PC-9 (cell line): ENCODE measurements at regions not wholly inside any gene's neighbourhood (a gene's known extent, or its start where the extent isn't known, plus 50 kb on each side); places are given as distances from the start of the nearest gene placed in this dataset.

Source experiments
- BruUV-seq: library from RNA; stranded (reverse); fragments of 400-500 nt; replicated peaks from 2 replicates; lab custom pipeline; 2021; lab: Mats Ljungman, UMichigan
- CTCF ChIA-PET: fragments of 300-600 bp; sonication (Branson Sonifier 250); formaldehyde crosslinking; loops from one replicate; lab custom pipeline; 2022; ENCODE audit warnings: antibody characterized with exemption; lab: Charles Lee
- POLR2A ChIA-PET: fragments of 300-600 bp; sonication (Branson Sonifier 250); formaldehyde crosslinking; loops from one replicate; lab custom pipeline; 2022; ENCODE audit warnings: antibody characterized with exemption; ENCODE audit not compliant: unreplicated experiment; lab: Charles Lee
- DNase-seq, 2 experiments: peaks; one replicate each; pipeline versions ENCODE4 v3.0.0 to v3.0.0-alpha.2; 2015 to 2022; ENCODE audit warnings: mixed read lengths in 1 of 2
- H2AFZ ChIP-seq: fragments of 200-600 bp; sonication (generic); 2 replicates; pipeline ENCODE4 v1.8.1; 2017; ENCODE audit warnings: antibody characterized with exemption
- H3F3A ChIP-seq: fragments of 200-600 bp; sonication (generic); 2 replicates; pipeline ENCODE4 v1.8.1; 2017; ENCODE audit warnings: antibody characterized with exemption, mild to moderate bottlenecking, low read depth; ENCODE audit not compliant: insufficient read depth
- H3K27ac ChIP-seq: fragments of 200-600 bp; sonication (generic); 2 replicates; pipeline ENCODE4 v1.6.1; 2016; ENCODE audit warnings: mixed run types
- H3K27me3 ChIP-seq: fragments of 200-600 bp; sonication (generic); 2 replicates; pipeline ENCODE4 v1.6.1; 2016; ENCODE audit warnings: low read depth, mixed run types; ENCODE audit not compliant: insufficient read depth
- H3K36me3 ChIP-seq: fragments of 200-600 bp; sonication (generic); 2 replicates; pipeline ENCODE4 v1.6.1; 2016; ENCODE audit warnings: low read depth, mixed run types
- H3K4me1 ChIP-seq: fragments of 200-600 bp; sonication (generic); replicated peaks from 2 replicates; pipeline ENCODE4 v1.6.1; 2016; ENCODE audit warnings: mixed run types; ENCODE audit not compliant: insufficient read depth
- H3K4me2 ChIP-seq: fragments of 200-600 bp; sonication (generic); 2 replicates; pipeline ENCODE4 v1.6.1; 2017; ENCODE audit warnings: mixed run types
- H3K4me3 ChIP-seq: fragments of 200-600 bp; sonication (generic); 2 replicates; pipeline ENCODE4 v1.6.1; 2016; ENCODE audit warnings: mixed run types
- H3K79me2 ChIP-seq: fragments of 200-600 bp; sonication (generic); 2 replicates; pipeline ENCODE4 v1.6.1; 2017; ENCODE audit warnings: low read depth, mixed run types
- H3K9me2 ChIP-seq: fragments of 200-600 bp; sonication (generic); 2 replicates; pipeline ENCODE4 v1.8.1; 2017; ENCODE audit warnings: mild to moderate bottlenecking; ENCODE audit not compliant: insufficient read depth
- H3K9me3 ChIP-seq: fragments of 200-600 bp; sonication (generic); 2 replicates; pipeline ENCODE4 v1.8.1; 2016; ENCODE audit warnings: low read depth; ENCODE audit not compliant: insufficient read depth
- H4K20me1 ChIP-seq: fragments of 200-600 bp; sonication (generic); 2 replicates; pipeline ENCODE4 v1.8.1; 2017; ENCODE audit not compliant: insufficient read depth
- CTCF ChIP-seq: fragments of 200-600 bp; sonication (generic); conservative IDR thresholded peaks from 2 replicates; pipeline ENCODE4 v1.6.1; 2017; ENCODE audit warnings: mixed run types, antibody characterized with exemption, mild to moderate bottlenecking, moderate library complexity
- EZH2 ChIP-seq: fragments of 200-600 bp; sonication (generic); IDR thresholded peaks from 2 replicates; pipeline ENCODE4 v1.8.0; 2017; ENCODE audit warnings: antibody characterized with exemption, low read depth
- intact Hi-C: fragments of 100-400 bp; cut with micrococcal nuclease; formaldehyde crosslinking; loops from one replicate; pipeline ENCODE4 v1.10.0; 2022; ENCODE audit not compliant: unreplicated experiment

GRCh38 chr5:159663986-159664385, 252.3 kb upstream of the ADRA1B start:
- no peak overlapping the region for H3K27ac ChIP-seq
- H3K4me1 ChIP-seq = peaks cover 9% of the 10 kb centered on the region; the same call in 1 of the 2 replicates
- no peak for DNase-seq
- BruUV-seq = no TSS peak
- CTCF ChIA-PET = no interaction called here
- TF ChIP-seq CTCF = no peak
- no peak for TF ChIP-seq EZH2
- no peaks in the 10 kb centered on the region for H3F3A ChIP-seq
- intact Hi-C loops = loop anchor here (10.0 kb wide), 1 partner anchor 251 kb away; the partner anchor contains the start of gene ADRA1B
- H3K4me3 ChIP-seq = no peak overlapping the region
- POLR2A ChIA-PET = no interaction called here
- no peak overlapping the region for H3K4me2 ChIP-seq
- no peaks in the 10 kb centered on the region for H3K79me2 ChIP-seq
- no peak overlapping the region for H2AFZ ChIP-seq
- H4K20me1 ChIP-seq = no peaks in the 10 kb centered on the region
- H3K27me3 ChIP-seq = no peaks in the 10 kb centered on the region
- H3K9me3 ChIP-seq = no peaks in the 10 kb centered on the region
- H3K9me2 ChIP-seq = no peaks in the 10 kb centered on the region
- H3K36me3 ChIP-seq = no peaks in the 10 kb centered on the region

- no peak for DNase-seq
- Histone ChIP-seq H3K4me2 (no peak overlapping the region), H3K79me2 (no peaks in the 10 kb centered on the region), H3K4me1 (no peaks in the 10 kb centered on the region), H4K20me1 (no peaks in the 10 kb centered on the region), H3K4me3 (no peak overlapping the region), H3K9me3 (no peaks in the 10 kb centered on the region; the same call in 1 of the 2 replicates), H3K9me2 (no peaks in the 10 kb centered on the region), H3K27me3 (no peaks in the 10 kb centered on the region), H2AFZ (no peak overlapping the region), H3K36me3 (no peaks in the 10 kb centered on the region), H3K27ac (no peak overlapping the region), H3F3A (no peaks in the 10 kb centered on the region)
- ChIA-PET CTCF (no interaction called here), POLR2A (no interaction called here)
- no TSS peak for BruUV-seq
- no peak for TF ChIP-seq EZH2
- no peak for TF ChIP-seq CTCF
- intact Hi-C loops = loop anchor here (10.0 kb wide), 1 partner anchor 248 kb away; the partner anchor contains the start of gene ADRA1B
Observed at GRCh38 chr5:159667286-159667685, 249.0 kb upstream of the ADRA1B start.

- no peaks in the 10 kb centered on the region; the same call in 1 of the 2 replicates for H3K9me3 ChIP-seq
- POLR2A ChIA-PET = interaction anchor here (0.6 kb wide), 1 partner anchor 87 kb away, joined by 5 read pairs; no protein-coding TSS in a partner anchor
- no peaks in the 10 kb centered on the region for H3K79me2 ChIP-seq
- H3F3A ChIP-seq = no peaks in the 10 kb centered on the region
- CTCF ChIA-PET = no interaction called here
- DNase-seq = no peak
- H3K4me2 ChIP-seq = no peak overlapping the region
- no peaks in the 10 kb centered on the region for H3K4me1 ChIP-seq
- H3K9me2 ChIP-seq = no peaks in the 10 kb centered on the region
- no peak overlapping the region for H2AFZ ChIP-seq
- TF ChIP-seq CTCF (no peak), EZH2 (no peak)
- no peaks in the 10 kb centered on the region for H3K36me3 ChIP-seq
- H3K4me3 ChIP-seq = no peak overlapping the region
- H3K27ac ChIP-seq = no peak overlapping the region
- intact Hi-C loops = loop anchor here (10.0 kb wide), 1 partner anchor 246 kb away; the partner anchor contains the start of gene ADRA1B
- no peaks in the 10 kb centered on the region for H3K27me3 ChIP-seq
- BruUV-seq = no TSS peak
- H4K20me1 ChIP-seq = no peaks in the 10 kb centered on the region
Observed at GRCh38 chr5:159668556-159668955, 247.7 kb upstream of the ADRA1B start.
